PC-9 (cell line): ENCODE measurements at regions not wholly inside any gene's neighbourhood (a gene's known extent, or its start where the extent isn't known, plus 50 kb on each side); places are given as distances from the start of the nearest gene placed in this dataset.

Experiments used
- CTCF ChIP-seq: fragments of 200-600 bp; sonication (generic); conservative IDR thresholded peaks from 2 replicates; pipeline ENCODE4 v1.6.1; 2017; ENCODE audit warnings: mixed run types, antibody characterized with exemption, mild to moderate bottlenecking, moderate library complexity
- EZH2 ChIP-seq: fragments of 200-600 bp; sonication (generic); IDR thresholded peaks from 2 replicates; pipeline ENCODE4 v1.8.0; 2017; ENCODE audit warnings: antibody characterized with exemption, low read depth

DNA sequence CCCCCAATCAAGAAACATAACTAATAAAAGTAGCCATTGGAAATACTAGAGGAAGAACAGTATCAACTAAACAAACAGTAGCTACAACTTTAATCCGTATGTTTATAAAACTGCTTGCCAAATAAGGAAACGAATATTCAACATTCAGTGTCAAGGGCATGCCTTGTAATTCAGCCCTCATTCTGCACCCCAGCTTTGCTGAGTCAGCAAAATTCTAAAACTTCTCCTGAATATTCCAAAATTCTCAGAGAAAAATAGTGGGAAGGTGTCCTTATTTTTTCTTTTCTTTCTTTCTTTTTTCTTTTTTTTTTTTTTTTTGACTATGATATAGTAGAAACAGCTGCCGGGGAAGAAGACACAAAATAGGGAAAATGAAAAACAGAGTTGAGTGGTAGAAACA lies 344.8 kb upstream of the MAGEC2 start:
- TF ChIP-seq CTCF (no peak), EZH2 (no peak)
